ENCODE measurements at regions not wholly inside any gene's neighbourhood (a gene's known extent, or its start where the extent isn't known, plus 50 kb on each side); places are given as distances from the start of the nearest gene placed in this dataset.
"Not testable (repeated sequence)": the region's sequence is repeated elsewhere in the genome, so short reads cannot be mapped to it uniquely, and the experiment has no call there.

DNA sequence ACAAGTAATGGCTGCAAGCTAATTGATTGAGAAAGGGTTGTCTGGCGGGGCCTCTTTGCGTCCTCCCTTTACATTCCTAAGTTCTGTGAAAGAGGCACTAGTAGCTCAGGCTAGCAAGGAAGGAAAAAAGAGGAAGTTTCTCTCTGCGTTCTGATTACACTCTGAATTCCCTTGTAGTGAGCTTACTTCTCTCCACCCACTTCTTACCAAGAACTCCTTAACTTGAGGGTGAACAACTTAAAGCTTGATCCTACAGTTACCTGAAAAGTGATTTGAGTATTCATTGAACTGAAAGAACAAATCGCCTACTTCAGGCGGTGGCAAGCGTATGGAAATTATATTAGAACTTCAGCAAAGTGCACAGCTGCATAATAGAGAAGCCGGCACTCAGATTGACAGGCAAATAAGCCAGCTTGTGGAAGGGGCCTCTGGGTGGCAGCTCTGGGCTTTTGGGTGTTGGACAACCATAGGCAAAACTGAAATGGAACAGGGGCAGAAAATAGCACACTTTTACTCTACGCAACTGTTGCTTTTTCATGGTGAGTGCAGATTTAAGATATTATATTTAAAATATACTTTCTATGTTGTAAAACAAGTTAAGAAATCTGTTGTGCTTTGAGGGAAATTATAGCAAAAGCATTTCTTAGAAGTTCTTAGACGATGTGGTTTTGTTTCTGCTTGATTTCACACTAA, 464.5 kb downstream of the USP25 start:
- H3K4me3 Mint-ChIP-seq = peak overlapping the region; percentile 68

GRCh38 chr21:16194788-16195537, 465.2 kb downstream of the USP25 start:
- H3K9me3 Mint-ChIP-seq = no peaks in the 10 kb centered on the region
- peaks cover 6% of the 10 kb centered on the region for H3K4me1 Mint-ChIP-seq
- H3K27ac Mint-ChIP-seq = peak overlapping the region; percentile 68
- H3K36me3 Mint-ChIP-seq = no peaks in the 10 kb centered on the region
- peak overlapping the region; percentile 68 for H3K4me3 Mint-ChIP-seq
- peaks cover 2% of the 10 kb centered on the region for H3K27me3 Mint-ChIP-seq

More for the DNA sequence above, 464.5 kb downstream of the USP25 start:
- Mint-ChIP-seq H3K36me3 (no peaks in the 10 kb centered on the region), H3K4me1 (peaks cover 6% of the 10 kb centered on the region), H3K27me3 (peaks cover 2% of the 10 kb centered on the region), H3K9me3 (no peaks in the 10 kb centered on the region), H3K27ac (no peak overlapping the region)

DNA sequence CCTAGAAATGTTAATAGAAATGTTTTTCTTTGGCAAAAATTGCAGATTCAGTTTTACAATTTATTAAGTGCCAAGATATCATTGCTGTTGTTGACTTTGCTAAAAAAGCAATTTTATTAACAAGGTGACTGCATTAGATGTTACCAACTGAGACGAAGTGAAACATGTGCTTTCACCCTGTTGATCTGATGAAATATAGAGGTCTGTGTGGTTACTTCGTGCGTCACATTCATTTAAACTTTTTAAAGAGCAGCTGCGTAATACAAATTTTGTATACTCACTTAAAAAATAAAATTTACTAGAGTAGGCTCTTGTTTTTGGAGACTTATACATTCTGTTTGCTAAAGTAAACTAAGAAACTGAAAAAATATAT, 465.7 kb downstream of the USP25 start:
- peaks cover 6% of the 10 kb centered on the region for H3K4me1 Mint-ChIP-seq
- H3K36me3 Mint-ChIP-seq = no peaks in the 10 kb centered on the region
- no peaks in the 10 kb centered on the region for H3K9me3 Mint-ChIP-seq
- H3K27me3 Mint-ChIP-seq = peaks cover 2% of the 10 kb centered on the region
- peak overlapping the region; percentile 68 for H3K27ac Mint-ChIP-seq
- H3K4me3 Mint-ChIP-seq = peak overlapping the region; percentile 58

- H3K4me1 Mint-ChIP-seq = peaks cover 6% of the 10 kb centered on the region
- H3K4me3 Mint-ChIP-seq = peak overlapping the region; percentile 17
- H3K36me3 Mint-ChIP-seq = no peaks in the 10 kb centered on the region
- no peaks in the 10 kb centered on the region for H3K9me3 Mint-ChIP-seq
- no peak overlapping the region for H3K27ac Mint-ChIP-seq
- peaks cover 2% of the 10 kb centered on the region for H3K27me3 Mint-ChIP-seq
Measured at GRCh38 chr21:16196001-16196400, 466.2 kb downstream of the USP25 start.

- Mint-ChIP-seq H3K27ac (no peak overlapping the region), H3K9me3 (no peaks in the 10 kb centered on the region), H3K4me3 (no peak overlapping the region), H3K4me1 (peaks cover 6% of the 10 kb centered on the region), H3K27me3 (peaks cover 5% of the 10 kb centered on the region), H3K36me3 (no peaks in the 10 kb centered on the region)
Measured at GRCh38 chr21:16198546-16198945, 468.8 kb downstream of the USP25 start.

DNA sequence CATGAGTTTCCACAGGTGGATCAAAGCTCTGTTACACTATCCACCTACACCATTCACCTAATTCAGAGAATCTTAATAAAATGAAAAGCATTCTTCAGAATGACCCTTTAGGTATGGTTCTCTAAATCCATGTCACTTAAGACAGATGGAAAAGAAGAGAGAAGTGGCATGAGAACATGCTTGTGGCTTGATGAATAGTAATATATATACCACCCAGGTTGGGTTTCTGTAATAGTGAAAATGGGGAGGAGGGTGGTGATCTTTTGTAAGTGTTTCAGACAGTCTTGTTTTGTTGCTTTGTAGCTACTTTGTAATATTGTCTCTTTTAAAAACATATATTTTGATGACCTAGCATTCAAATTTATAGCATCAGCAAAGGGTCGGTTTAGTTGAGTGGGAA, 469.8 kb downstream of the USP25 start:
- Mint-ChIP-seq H3K4me1 (peaks cover 6% of the 10 kb centered on the region), H3K4me3 (no peak overlapping the region), H3K36me3 (no peaks in the 10 kb centered on the region), H3K27me3 (peaks cover 5% of the 10 kb centered on the region), H3K9me3 (no peaks in the 10 kb centered on the region), H3K27ac (no peak overlapping the region)

DNA sequence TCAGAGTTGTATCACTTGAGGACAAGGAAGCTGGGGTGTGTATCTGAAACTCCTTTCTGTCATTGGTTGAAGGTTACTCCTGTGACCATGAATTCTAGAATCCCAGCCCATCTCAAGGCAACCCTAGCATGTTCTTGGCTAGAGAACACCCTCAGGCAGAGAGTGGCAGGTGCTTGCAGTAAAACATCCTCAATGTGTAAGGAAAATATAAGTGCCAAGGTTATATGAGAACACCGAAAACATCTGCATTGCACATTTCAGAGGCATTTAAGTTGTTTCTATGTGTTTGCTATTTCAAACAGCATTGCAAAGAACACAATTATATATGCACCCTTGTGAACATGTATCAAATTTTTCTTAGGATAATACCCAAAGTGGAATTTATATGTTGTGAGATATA, 471.9 kb downstream of the USP25 start:
- no peaks in the 10 kb centered on the region for H3K36me3 Mint-ChIP-seq
- no peak overlapping the region for H3K27ac Mint-ChIP-seq
- H3K4me1 Mint-ChIP-seq = peaks cover 6% of the 10 kb centered on the region
- H3K27me3 Mint-ChIP-seq = peaks cover 5% of the 10 kb centered on the region
- H3K9me3 Mint-ChIP-seq = no peaks in the 10 kb centered on the region
- no peak overlapping the region for H3K4me3 Mint-ChIP-seq

GRCh38 chr21:16205527-16205926, 475.7 kb downstream of the USP25 start:
- Mint-ChIP-seq H3K27ac (no peak overlapping the region), H3K36me3 (no peaks in the 10 kb centered on the region), H3K4me1 (no peaks in the 10 kb centered on the region), H3K4me3 (no peak overlapping the region), H3K27me3 (peaks cover 3% of the 10 kb centered on the region), H3K9me3 (no peaks in the 10 kb centered on the region)

- no peak overlapping the region for H3K27ac Mint-ChIP-seq
- H3K4me1 Mint-ChIP-seq = no peaks in the 10 kb centered on the region
- no peaks in the 10 kb centered on the region for H3K36me3 Mint-ChIP-seq
- no peaks in the 10 kb centered on the region for H3K27me3 Mint-ChIP-seq
- no peak overlapping the region for H3K4me3 Mint-ChIP-seq
- no peaks in the 10 kb centered on the region for H3K9me3 Mint-ChIP-seq
Measured at GRCh38 chr21:16211339-16212303, 481.8 kb downstream of the USP25 start.

DNA sequence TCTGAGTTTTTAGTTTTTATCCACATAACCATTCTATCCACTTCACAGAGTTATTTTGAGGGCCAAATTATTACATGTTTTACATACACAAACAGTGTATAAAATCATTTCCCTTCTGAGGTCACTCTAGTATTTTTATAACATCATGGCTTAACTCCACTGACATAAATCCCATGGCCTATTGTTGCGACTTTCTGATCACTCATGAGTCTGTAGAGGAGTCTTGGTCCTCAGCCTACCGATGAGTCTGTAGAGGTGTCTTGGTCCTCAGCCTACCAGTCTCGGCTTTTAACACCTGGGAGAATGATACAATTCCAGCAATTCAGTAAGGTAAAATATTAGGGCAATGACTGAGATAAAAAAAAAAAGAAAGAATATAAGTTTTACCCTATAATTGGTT, 483.7 kb downstream of the USP25 start:
- Mint-ChIP-seq H3K36me3 (no peaks in the 10 kb centered on the region), H3K4me3 (no peak overlapping the region), H3K4me1 (no peaks in the 10 kb centered on the region), H3K27me3 (no peaks in the 10 kb centered on the region), H3K27ac (no peak overlapping the region), H3K9me3 (no peaks in the 10 kb centered on the region)

GRCh38 chr21:16215193-16215592, 485.4 kb downstream of the USP25 start:
- Mint-ChIP-seq H3K4me3 (no peak overlapping the region), H3K27me3 (no peaks in the 10 kb centered on the region), H3K4me1 (no peaks in the 10 kb centered on the region)

DNA sequence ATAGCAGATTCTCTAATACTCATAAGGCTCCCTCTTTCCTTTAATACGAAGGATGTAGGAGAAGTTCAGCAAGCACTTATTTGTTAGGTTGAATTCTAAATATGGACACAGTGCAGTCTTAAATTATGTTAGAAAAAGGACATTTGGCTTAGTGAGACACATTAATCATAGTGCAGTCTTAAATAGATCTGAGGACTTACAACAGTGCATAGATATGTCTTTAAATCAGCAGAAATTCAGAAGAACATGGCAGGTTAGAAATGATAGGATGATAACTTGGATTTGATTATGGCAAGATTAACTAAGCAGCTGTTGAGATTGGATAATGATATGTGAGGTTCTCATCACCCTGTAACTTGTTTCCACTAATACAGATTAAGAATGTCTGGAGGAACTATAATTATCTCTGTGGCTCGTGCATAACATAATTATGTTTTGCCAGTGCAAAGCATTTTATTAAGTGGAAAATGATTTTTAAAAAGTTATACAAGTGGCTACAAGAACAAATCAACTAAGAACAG, 485.9 kb downstream of the USP25 start:
- no peaks in the 10 kb centered on the region for H3K4me1 Mint-ChIP-seq
- H3K9me3 Mint-ChIP-seq = no peaks in the 10 kb centered on the region
- H3K27ac Mint-ChIP-seq = no peak overlapping the region
- H3K36me3 Mint-ChIP-seq = no peaks in the 10 kb centered on the region
- no peaks in the 10 kb centered on the region for H3K27me3 Mint-ChIP-seq
- H3K4me3 Mint-ChIP-seq = no peak overlapping the region

More at GRCh38 chr21:16215193-16215592, 485.4 kb downstream of the USP25 start:
- no peak overlapping the region for H3K27ac Mint-ChIP-seq
- H3K36me3 Mint-ChIP-seq = no peaks in the 10 kb centered on the region
- H3K9me3 Mint-ChIP-seq = no peaks in the 10 kb centered on the region

GRCh38 chr21:16216288-16216962, 486.6 kb downstream of the USP25 start:
- H3K27ac Mint-ChIP-seq = no peak overlapping the region
- H3K9me3 Mint-ChIP-seq = no peaks in the 10 kb centered on the region
- H3K27me3 Mint-ChIP-seq = no peaks in the 10 kb centered on the region
- no peaks in the 10 kb centered on the region for H3K4me1 Mint-ChIP-seq
- H3K4me3 Mint-ChIP-seq = no peak overlapping the region
- no peaks in the 10 kb centered on the region for H3K36me3 Mint-ChIP-seq

- H3K27ac Mint-ChIP-seq = no peak overlapping the region
- no peak overlapping the region for H3K4me3 Mint-ChIP-seq
- no peaks in the 10 kb centered on the region for H3K4me1 Mint-ChIP-seq
- H3K36me3 Mint-ChIP-seq = no peaks in the 10 kb centered on the region
- no peaks in the 10 kb centered on the region for H3K27me3 Mint-ChIP-seq
- H3K9me3 Mint-ChIP-seq = no peaks in the 10 kb centered on the region
Measured at GRCh38 chr21:16218682-16219343, 489.0 kb downstream of the USP25 start.

DNA sequence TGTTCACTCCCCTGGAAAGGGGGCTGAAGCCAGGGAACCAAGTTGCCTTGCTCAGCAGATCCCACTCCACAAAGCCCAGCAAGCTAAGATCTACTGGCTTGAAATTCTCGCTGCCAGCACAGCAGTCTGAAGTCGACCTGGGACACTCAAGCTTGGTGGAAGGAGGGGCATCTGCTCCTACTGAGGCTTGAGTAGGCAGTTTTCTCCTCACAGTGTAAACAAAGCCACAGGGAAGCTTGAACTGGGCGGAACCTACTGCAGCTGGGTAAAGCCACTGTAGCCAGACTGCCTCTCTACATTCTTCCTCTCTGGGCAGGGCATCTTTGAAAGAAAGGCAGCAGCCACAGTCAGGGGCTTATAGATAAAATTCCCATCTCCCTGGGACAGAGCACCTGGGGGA, 495.0 kb downstream of the USP25 start:
- not testable (repeated sequence) for H3K27me3 Mint-ChIP-seq, H3K4me3 Mint-ChIP-seq, H3K36me3 Mint-ChIP-seq, H3K4me1 Mint-ChIP-seq, H3K9me3 Mint-ChIP-seq, H3K27ac Mint-ChIP-seq

Measured in activated naive CD4-positive, alpha-beta T cell treated with anti-CD3 and anti-CD28 coated beads, Interleukin-2, amount 50 U/mL, for 24 hours (primary cell).